T-cell (primary cell): ENCODE measurements at regions not wholly inside any gene's neighbourhood (a gene's known extent, or its start where the extent isn't known, plus 50 kb on each side); places are given as distances from the start of the nearest gene placed in this dataset.

Source experiments
- ATAC-seq, 4 experiments: fragments of 200-7000 bp in 3 of 4; fragments of 150-1000 bp in 1 of 4; cut with Tn5 transposase; replicated peaks in 1 of 4; 1 replicate in 3 of 4; 2 replicates in 1 of 4; pipeline ENCODE4 v1.10.0; 2021; ENCODE audit warnings: moderate library complexity in 3 of 4, mild to moderate bottlenecking in 2 of 4, moderate number of reproducible peaks in 1 of 4
- CTCF ChIA-PET, 2 donors: fragments of 300-600 bp; sonication (Branson Sonifier 250); formaldehyde crosslinking; loops; one replicate each; lab custom pipeline; 2022; ENCODE audit warnings: antibody characterized with exemption in 2 of 2; lab: Charles Lee
- POLR2A ChIA-PET, 2 donors: fragments of 300-600 bp; sonication (Branson Sonifier 250); formaldehyde crosslinking; loops; one replicate each; lab custom pipeline; 2022; ENCODE audit warnings: antibody characterized with exemption in 2 of 2; lab: Charles Lee
- DNase-seq, 35 experiments: peaks; one replicate each; pipeline versions ENCODE4 v3.0.0 to v3.0.0-alpha.2; 2013 to 2023
- H3K27ac ChIP-seq: one replicate; pipeline ENCODE4 v1.5.1; 2013; ENCODE audit warnings: low read length
- H3K27me3 ChIP-seq, 2 experiments: replicated peaks in 1 of 2; 1 replicate in 1 of 2; 2 replicates in 1 of 2; pipeline versions ENCODE4 v1.6.1 to v1.7.0; 2013; ENCODE audit warnings: low read length in 1 of 2, mixed read lengths in 1 of 2; ENCODE audit not compliant: control insufficient read depth in 2 of 2, insufficient read depth in 2 of 2; ENCODE audit errors: extremely low read depth in 1 of 2
- H3K36me3 ChIP-seq, 2 donors: 1 replicate in 1 of 2; 2 replicates in 1 of 2; pipeline versions ENCODE4 v1.6.1 to v1.7.0; 2013; ENCODE audit warnings: low read length in 1 of 2; ENCODE audit not compliant: control insufficient read depth in 2 of 2, insufficient read depth in 1 of 2; ENCODE audit errors: extremely low read depth in 1 of 2
- H3K4me1 ChIP-seq, 2 experiments: 1 replicate in 1 of 2; 2 replicates in 1 of 2; pipeline versions ENCODE4 v1.6.1 to v1.7.0; 2013; ENCODE audit warnings: low read length in 2 of 2, mixed read lengths in 1 of 2; ENCODE audit not compliant: insufficient read depth in 2 of 2, control insufficient read depth in 1 of 2; ENCODE audit errors: extremely low read depth in 1 of 2
- H3K4me3 ChIP-seq, 2 donors: 1 replicate in 1 of 2; 2 replicates in 1 of 2; pipeline versions ENCODE4 v1.5.1 to v1.7.0; 2013; ENCODE audit warnings: mild to moderate bottlenecking in 2 of 2, low read length in 1 of 2, moderate library complexity in 1 of 2; ENCODE audit not compliant: control insufficient read depth in 1 of 2; ENCODE audit errors: extremely low read depth in 1 of 2
- H3K9me3 ChIP-seq: 2 replicates; pipeline ENCODE4 v1.7.0; 2013
- H3K27ac Mint-ChIP-seq, 2 donors: one replicate each; pipeline ENCODE4 v1.8.0; 2020 to 2021; ENCODE audit warnings: mild to moderate bottlenecking in 2 of 2, mixed read lengths in 2 of 2
- H3K27me3 Mint-ChIP-seq, 2 donors: one replicate each; pipeline ENCODE4 v1.8.0; 2021 to 2022; ENCODE audit warnings: mixed read lengths in 2 of 2
- H3K36me3 Mint-ChIP-seq: one replicate; pipeline ENCODE4 v1.8.0; 2021; ENCODE audit warnings: mixed read lengths
- H3K4me1 Mint-ChIP-seq, 3 donors: one replicate each; pipeline ENCODE4 v1.8.0; 2020 to 2022; ENCODE audit warnings: mixed read lengths in 3 of 3, mild to moderate bottlenecking in 1 of 3
- H3K4me3 Mint-ChIP-seq, 3 donors: one replicate each; pipeline ENCODE4 v1.8.0; 2020 to 2022; ENCODE audit warnings: mild to moderate bottlenecking in 3 of 3, mixed read lengths in 3 of 3, moderate library complexity in 3 of 3
- H3K9me3 Mint-ChIP-seq, 3 donors: one replicate each; pipeline ENCODE4 v1.8.0; 2020 to 2022; ENCODE audit warnings: mixed read lengths in 3 of 3
- WGBS: methylation state at CpG from one replicate; pipeline ENCODE4 v1.1.5; 2013; ENCODE audit warnings: missing lambda C conversion rate; ENCODE audit not compliant: insufficient coverage; 5-methylcytosine and 5-hydroxymethylcytosine counted together

GRCh38 chr6:84353459-84354423 lies 126.3 kb upstream of the CEP162 start:
- POLR2A ChIA-PET, result no interaction called here
- WGBS, result 20% methylated on average over 2 of the region's 5 CpGs

GRCh38 chr6:84350397-84350796 lies 123.0 kb upstream of the CEP162 start:
- ChIA-PET CTCF (no interaction called here), POLR2A (no interaction called here)
- Histone ChIP-seq H3K27me3 (no peaks in the 10 kb centered on the region), H3K27ac (no peak overlapping the region), H3K9me3 (no peaks in the 10 kb centered on the region), H3K36me3 (no peaks in the 10 kb centered on the region), H3K4me1 (no peaks in the 10 kb centered on the region), H3K4me3 (no peak overlapping the region)
- Mint-ChIP-seq H3K4me1 (no peaks in the 10 kb centered on the region), H3K9me3 (no peaks in the 10 kb centered on the region), H3K27me3 (no peaks in the 10 kb centered on the region), H3K27ac (no peak overlapping the region), H3K4me3 (no peak overlapping the region), H3K36me3 (no peaks in the 10 kb centered on the region)
- DNase-seq (no peak), ATAC-seq (no peak)

More at GRCh38 chr6:84353459-84354423, 126.3 kb upstream of the CEP162 start:
- H3K4me3 Mint-ChIP-seq, result no peak overlapping the region
- no peak overlapping the region for H3K4me3 ChIP-seq
- no peaks in the 10 kb centered on the region for H3K4me1 Mint-ChIP-seq
- no peaks in the 10 kb centered on the region for H3K27me3 ChIP-seq
- H3K27me3 Mint-ChIP-seq, result no peaks in the 10 kb centered on the region
- no peaks in the 10 kb centered on the region for H3K36me3 ChIP-seq
- no peak for DNase-seq
- no peak for ATAC-seq
- no peaks in the 10 kb centered on the region for H3K9me3 ChIP-seq
- no peaks in the 10 kb centered on the region for H3K4me1 ChIP-seq
- no peaks in the 10 kb centered on the region for H3K36me3 Mint-ChIP-seq
- H3K27ac ChIP-seq, result no peak overlapping the region
- CTCF ChIA-PET, result no interaction called here
- peaks cover 0 to 2% (median 0%) of the 10 kb centered on the region in 3 donors for H3K9me3 Mint-ChIP-seq
- no peak overlapping the region for H3K27ac Mint-ChIP-seq

- H3K27me3 ChIP-seq, result no peaks in the 10 kb centered on the region
- Mint-ChIP-seq H3K4me3 (no peak overlapping the region), H3K27me3 (no peaks in the 10 kb centered on the region), H3K36me3 (no peaks in the 10 kb centered on the region), H3K9me3 (peaks cover 0 to 5% (median 0%) of the 10 kb centered on the region in 3 donors), H3K4me1 (no peaks in the 10 kb centered on the region), H3K27ac (no peak overlapping the region)
- WGBS, result 43% methylated on average over 1 of the region's 1 CpG
- ATAC-seq (no peak), DNase-seq (no peak)
- no peaks in the 10 kb centered on the region for H3K9me3 ChIP-seq
- ChIA-PET CTCF (no interaction called here), POLR2A (no interaction called here)
- no peak overlapping the region for H3K27ac ChIP-seq
- no peaks in the 10 kb centered on the region for H3K36me3 ChIP-seq
- no peaks in the 10 kb centered on the region for H3K4me1 ChIP-seq
- no peak overlapping the region for H3K4me3 ChIP-seq
These were observed 122.1 kb upstream of the CEP162 start for GRCh38 chr6:84349542-84349941.

- ChIA-PET POLR2A (no interaction called here), CTCF (no interaction called here)
- Mint-ChIP-seq H3K36me3 (no peaks in the 10 kb centered on the region), H3K27me3 (no peaks in the 10 kb centered on the region), H3K4me1 (no peaks in the 10 kb centered on the region), H3K27ac (no peak overlapping the region), H3K4me3 (no peak overlapping the region), H3K9me3 (peaks cover 0 to 5% (median 0%) of the 10 kb centered on the region in 3 donors)
- Histone ChIP-seq H3K9me3 (no peaks in the 10 kb centered on the region), H3K27ac (no peak overlapping the region), H3K36me3 (no peaks in the 10 kb centered on the region), H3K27me3 (no peaks in the 10 kb centered on the region), H3K4me3 (no peak overlapping the region), H3K4me1 (no peaks in the 10 kb centered on the region)
- no CpG with 5 or more reads among the region's 1 CpG for WGBS
- no peak for ATAC-seq
- no peak for DNase-seq
These were observed 121.4 kb upstream of the CEP162 start for GRCh38 chr6:84348801-84349200.

GRCh38 chr6:84346372-84346771 lies 118.9 kb upstream of the CEP162 start:
- CTCF ChIA-PET, result no interaction called here
- H3K9me3 Mint-ChIP-seq, result peaks cover 0 to 5% (median 2%) of the 10 kb centered on the region in 3 donors
- Histone ChIP-seq H3K4me3 (no peak overlapping the region), H3K4me1 (no peaks in the 10 kb centered on the region), H3K36me3 (no peaks in the 10 kb centered on the region), H3K27me3 (no peaks in the 10 kb centered on the region), H3K9me3 (no peaks in the 10 kb centered on the region), H3K27ac (no peak overlapping the region)
- H3K4me3 Mint-ChIP-seq, result no peak overlapping the region
- DNase-seq (no peak), ATAC-seq (no peak)
- H3K27ac Mint-ChIP-seq, result no peak overlapping the region
- H3K27me3 Mint-ChIP-seq, result peaks cover 0 to 3% of the 10 kb centered on the region in 2 donors
- H3K4me1 Mint-ChIP-seq, result no peaks in the 10 kb centered on the region
- POLR2A ChIA-PET, result no interaction called here
- no peaks in the 10 kb centered on the region for H3K36me3 Mint-ChIP-seq

GRCh38 chr6:84344005-84344404 lies 116.6 kb upstream of the CEP162 start:
- no peak for DNase-seq
- Histone ChIP-seq H3K27me3 (peaks cover 0 to 6% of the 10 kb centered on the region in 2 experiments), H3K4me3 (no peak overlapping the region), H3K9me3 (no peaks in the 10 kb centered on the region), H3K4me1 (no peaks in the 10 kb centered on the region), H3K36me3 (no peaks in the 10 kb centered on the region), H3K27ac (no peak overlapping the region)
- ChIA-PET POLR2A (no interaction called here), CTCF (no interaction called here)
- WGBS, result no CpG with 5 or more reads among the region's 3 CpGs
- Mint-ChIP-seq H3K4me1 (no peaks in the 10 kb centered on the region), H3K27ac (no peak overlapping the region), H3K9me3 (peaks cover 2 to 14% (median 5%) of the 10 kb centered on the region in 3 donors), H3K4me3 (no peak overlapping the region), H3K36me3 (no peaks in the 10 kb centered on the region), H3K27me3 (peaks cover 0 to 5% of the 10 kb centered on the region in 2 donors)
- no peak for ATAC-seq
